ENCODE measurements at regions not wholly inside any gene's neighbourhood (a gene's known extent, or its start where the extent isn't known, plus 50 kb on each side); places are given as distances from the start of the nearest gene placed in this dataset.

DNA sequence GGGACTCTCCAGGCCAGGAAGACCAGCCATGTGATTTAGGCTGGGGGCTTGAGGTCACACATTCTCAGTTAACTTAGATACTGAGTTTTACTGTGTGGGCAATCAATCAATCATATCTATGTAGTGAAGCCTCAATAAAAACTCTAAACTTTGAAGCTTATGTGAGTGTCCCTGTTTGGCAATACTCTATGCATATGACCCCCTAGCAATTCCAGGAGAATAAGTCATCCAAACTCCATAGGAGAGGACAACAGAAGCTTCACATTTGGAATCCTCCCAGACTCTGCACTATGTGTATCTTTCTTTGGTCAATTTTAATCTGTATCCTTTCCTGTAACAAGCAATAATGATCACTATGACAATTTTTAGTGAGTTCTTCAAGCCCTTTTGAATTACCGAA, 216.8 kb upstream of the RGMB start:
- TF ChIP-seq, protein P1, sequence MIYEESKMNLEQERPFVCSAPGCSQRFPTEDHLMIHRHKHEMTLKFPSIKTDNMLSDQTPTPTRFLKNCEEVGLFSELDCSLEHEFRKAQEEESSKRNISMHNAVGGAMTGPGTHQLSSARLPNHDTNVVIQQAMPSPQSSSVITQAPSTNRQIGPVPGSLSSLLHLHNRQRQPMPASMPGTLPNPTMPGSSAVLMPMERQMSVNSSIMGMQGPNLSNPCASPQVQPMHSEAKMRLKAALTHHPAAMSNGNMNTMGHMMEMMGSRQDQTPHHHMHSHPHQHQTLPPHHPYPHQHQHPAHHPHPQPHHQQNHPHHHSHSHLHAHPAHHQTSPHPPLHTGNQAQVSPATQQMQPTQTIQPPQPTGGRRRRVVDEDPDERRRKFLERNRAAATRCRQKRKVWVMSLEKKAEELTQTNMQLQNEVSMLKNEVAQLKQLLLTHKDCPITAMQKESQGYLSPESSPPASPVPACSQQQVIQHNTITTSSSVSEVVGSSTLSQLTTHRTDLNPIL (CRISPR knock-in tag; IDR thresholded peaks at IDR 0.05; ENCODE audit: low read depth), result no peak
- TF ChIP-seq PPARA (CRISPR knock-in tag; IDR thresholded peaks at IDR 0.05; ENCODE audit: borderline replicate concordance) (no peak), ESRRG (CRISPR knock-in tag; IDR thresholded peaks at IDR 0.05) (no peak), ARNTL (CRISPR knock-in tag; IDR thresholded peaks at IDR 0.05; ENCODE audit: borderline replicate concordance, low read depth) (no peak), OSR1 (CRISPR knock-in tag; IDR thresholded peaks at IDR 0.05) (no peak), ZNF565 (CRISPR knock-in tag; conservative IDR thresholded peaks at IDR 0.05; ENCODE audit: low read depth) (no peak), ZFP30 (CRISPR knock-in tag; IDR thresholded peaks at IDR 0.05) (no peak), ZFP3 (CRISPR knock-in tag; IDR thresholded peaks at IDR 0.05) (no peak), RARB (CRISPR knock-in tag; IDR thresholded peaks at IDR 0.05) (no peak), ZNF70 (CRISPR knock-in tag; IDR thresholded peaks at IDR 0.05) (no peak)
- TF ChIP-seq, protein P2, sequence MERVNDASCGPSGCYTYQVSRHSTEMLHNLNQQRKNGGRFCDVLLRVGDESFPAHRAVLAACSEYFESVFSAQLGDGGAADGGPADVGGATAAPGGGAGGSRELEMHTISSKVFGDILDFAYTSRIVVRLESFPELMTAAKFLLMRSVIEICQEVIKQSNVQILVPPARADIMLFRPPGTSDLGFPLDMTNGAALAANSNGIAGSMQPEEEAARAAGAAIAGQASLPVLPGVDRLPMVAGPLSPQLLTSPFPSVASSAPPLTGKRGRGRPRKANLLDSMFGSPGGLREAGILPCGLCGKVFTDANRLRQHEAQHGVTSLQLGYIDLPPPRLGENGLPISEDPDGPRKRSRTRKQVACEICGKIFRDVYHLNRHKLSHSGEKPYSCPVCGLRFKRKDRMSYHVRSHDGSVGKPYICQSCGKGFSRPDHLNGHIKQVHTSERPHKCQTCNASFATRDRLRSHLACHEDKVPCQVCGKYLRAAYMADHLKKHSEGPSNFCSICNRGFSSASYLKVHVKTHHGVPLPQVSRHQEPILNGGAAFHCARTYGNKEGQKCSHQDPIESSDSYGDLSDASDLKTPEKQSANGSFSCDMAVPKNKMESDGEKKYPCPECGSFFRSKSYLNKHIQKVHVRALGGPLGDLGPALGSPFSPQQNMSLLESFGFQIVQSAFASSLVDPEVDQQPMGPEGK (CRISPR knock-in tag; IDR thresholded peaks at IDR 0.05; ENCODE audit: borderline replicate concordance), result no peak
